ENCODE measurements at regions not wholly inside any gene's neighbourhood (a gene's known extent, or its start where the extent isn't known, plus 50 kb on each side); places are given as distances from the start of the nearest gene placed in this dataset.

DNA sequence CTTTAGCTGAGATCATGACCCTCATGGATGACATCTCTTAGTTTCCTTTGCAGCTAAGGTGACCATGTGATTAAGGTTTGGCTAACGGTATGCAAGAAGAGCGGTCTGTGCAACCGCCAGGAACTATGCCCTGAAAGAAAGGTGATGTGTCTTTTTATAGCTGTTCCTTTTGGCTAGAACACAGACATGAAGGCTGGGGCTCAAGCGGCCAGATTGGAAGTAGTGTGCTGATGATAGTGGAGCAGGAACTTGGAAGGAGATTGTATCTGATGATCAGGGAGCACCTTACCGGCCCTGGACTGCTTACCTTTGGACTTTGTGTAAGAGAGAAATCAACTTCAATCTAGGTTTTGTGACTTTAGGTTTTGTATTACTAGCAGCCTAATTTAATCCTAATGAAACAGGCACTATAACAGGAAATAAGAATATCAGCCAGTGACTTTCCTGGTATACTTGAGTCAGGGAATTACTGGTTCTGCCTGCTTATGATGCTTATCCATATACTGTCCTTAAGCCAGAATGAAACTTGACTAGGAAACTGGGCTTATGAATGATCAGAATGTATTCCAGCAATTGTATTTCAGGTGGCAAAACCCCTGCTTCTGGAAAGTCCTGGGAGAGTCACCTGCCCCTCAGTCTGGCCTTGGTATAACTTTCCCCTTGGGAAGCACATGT lies 164.3 kb upstream of the LRIG1 start:
- Histone ChIP-seq H3K9ac (ENCODE audit: control insufficient read depth, insufficient read depth, low read length) (no peak overlapping the region), H3K27me3 (replicated peaks in 1 of 2; ENCODE audit: control insufficient read depth in 2 of 2, insufficient read depth in 2 of 2, low read length in 1 of 2) (no peaks in the 10 kb centered on the region), H3K27ac (ENCODE audit: control insufficient read depth, insufficient read depth) (no peak overlapping the region), H4K20me1 (ENCODE audit: control insufficient read depth, insufficient read depth) (no peaks in the 10 kb centered on the region), H3K4me1 (ENCODE audit: control insufficient read depth, insufficient read depth, low read length) (no peaks in the 10 kb centered on the region), H3K4me3 (no peak overlapping the region), H3K9me3 (replicated peaks; ENCODE audit: control insufficient read depth, insufficient read depth, low read length) (no peaks in the 10 kb centered on the region), H3K36me3 (ENCODE audit: control insufficient read depth in 2 of 2, insufficient read depth in 2 of 2, low read length in 1 of 2) (no peaks in the 10 kb centered on the region), H2AFZ (ENCODE audit: control insufficient read depth, low read depth, low read length) (no peak overlapping the region), H3K4me2 (ENCODE audit: control insufficient read depth, insufficient read depth) (no peak overlapping the region), H3K79me2 (ENCODE audit: control insufficient read depth, insufficient read depth, low read length) (no peaks in the 10 kb centered on the region)
- in situ Hi-C loops (cut with MboI) = no loop called here
- CTCF ChIA-PET = no interaction called here
- SMC1A ChIA-PET (ENCODE audit: uncharacterized antibody, unreplicated experiment) = no interaction called here
- POLR2A ChIA-PET = no interaction called here
- BruUV-seq (replicated peaks) = no TSS peak
- WGBS (ENCODE audit: insufficient coverage, insufficient replicate concordance, low lambda C conversion rate, missing lambda C conversion rate) = 18% methylated on average over 5 of the region's 5 CpGs
- FAIRE-seq = no peak
- RAD21 ChIA-PET (ENCODE audit: unreplicated experiment) = no interaction called here
- ATAC-seq = no peak
- intact Hi-C loops (cut with micrococcal nuclease; ENCODE audit: unreplicated experiment) = no loop called here
- no peak for DNase-seq (ENCODE audit: low read depth, low spot score)
- TF ChIP-seq MTA3 (IDR thresholded peaks at IDR 0.05; ENCODE audit: borderline replicate concordance, low read length) (no peak), NFIC (IDR thresholded peaks at IDR 0.05; ENCODE audit: low read depth, low read length) (no peak), ZNF24 (IDR thresholded peaks at IDR 0.05) (no peak), EED (IDR thresholded peaks at IDR 0.05; ENCODE audit: low read depth) (no peak), ZNF274 (IDR thresholded peaks at IDR 0.05; ENCODE audit: insufficient read depth, insufficient read length) (no peak), GABPA (IDR thresholded peaks at IDR 0.05; ENCODE audit: low read depth) (no peak), STAT3 (IDR thresholded peaks at IDR 0.05; ENCODE audit: low read depth, low read length) (no peak), EZH2 (IDR thresholded peaks at IDR 0.05; ENCODE audit: borderline replicate concordance, control insufficient read depth, low read depth, low read length) (no peak), SMARCA5 (IDR thresholded peaks at IDR 0.05) (no peak), MYB (IDR thresholded peaks at IDR 0.05; ENCODE audit: borderline replicate concordance, low read depth, low read length) (no peak), SP1 (IDR thresholded peaks at IDR 0.05; ENCODE audit: low read depth, low read length) (no peak), EGR1 (IDR thresholded peaks at IDR 0.05; ENCODE audit: borderline replicate concordance in 1 of 2, low read depth in 2 of 2, low read length in 2 of 2) (no peak), NR2C2 (IDR thresholded peaks at IDR 0.05; ENCODE audit: borderline replicate concordance, control insufficient read depth, insufficient read length, low read depth) (no peak)
- TF ChIP-seq, protein P1, sequence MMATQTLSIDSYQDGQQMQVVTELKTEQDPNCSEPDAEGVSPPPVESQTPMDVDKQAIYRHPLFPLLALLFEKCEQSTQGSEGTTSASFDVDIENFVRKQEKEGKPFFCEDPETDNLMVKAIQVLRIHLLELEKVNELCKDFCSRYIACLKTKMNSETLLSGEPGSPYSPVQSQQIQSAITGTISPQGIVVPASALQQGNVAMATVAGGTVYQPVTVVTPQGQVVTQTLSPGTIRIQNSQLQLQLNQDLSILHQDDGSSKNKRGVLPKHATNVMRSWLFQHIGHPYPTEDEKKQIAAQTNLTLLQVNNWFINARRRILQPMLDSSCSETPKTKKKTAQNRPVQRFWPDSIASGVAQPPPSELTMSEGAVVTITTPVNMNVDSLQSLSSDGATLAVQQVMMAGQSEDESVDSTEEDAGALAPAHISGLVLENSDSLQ (IDR thresholded peaks at IDR 0.05) = no peak

Measured in GM12878 (cell line).